Mesodermal cell (in vitro differentiated cells): ENCODE measurements at regions not wholly inside any gene's neighbourhood (a gene's known extent, or its start where the extent isn't known, plus 50 kb on each side); places are given as distances from the start of the nearest gene placed in this dataset.
"Not testable (repeated sequence)": the region's sequence is repeated elsewhere in the genome, so short reads cannot be mapped to it uniquely, and the experiment has no call there.

Experiments used
- H3K27ac ChIP-seq: 2 replicates; pipeline ENCODE4 v1.7.0; 2013; ENCODE audit warnings: mild to moderate bottlenecking, low read depth, low read length, moderate library complexity; ENCODE audit not compliant: severe bottlenecking
- H3K36me3 ChIP-seq: 2 replicates; pipeline ENCODE4 v1.7.1; 2013; ENCODE audit warnings: mild to moderate bottlenecking, low read length, moderate library complexity; ENCODE audit not compliant: control insufficient read depth, insufficient read depth
- H3K4me1 ChIP-seq: one replicate; pipeline ENCODE4 v1.7.1; 2013; ENCODE audit warnings: mild to moderate bottlenecking, low read length; ENCODE audit not compliant: insufficient read depth, control insufficient read depth, poor library complexity, severe bottlenecking
- H3K4me3 ChIP-seq: 2 replicates; pipeline ENCODE4 v1.7.0; 2013; ENCODE audit warnings: low read length, control low read depth, mild to moderate bottlenecking; ENCODE audit not compliant: insufficient read depth, poor library complexity, severe bottlenecking; ENCODE audit errors: extremely low read depth
- H3K9me3 ChIP-seq: 2 replicates; pipeline ENCODE4 v1.7.1; 2013; ENCODE audit warnings: mild to moderate bottlenecking, low read length, moderate library complexity; ENCODE audit not compliant: control insufficient read depth
- WGBS, 2 experiments: methylation state at CpG; one replicate each; pipeline ENCODE4 v1.1.5; 2013; ENCODE audit warnings: missing lambda C conversion rate in 2 of 2; ENCODE audit not compliant: insufficient coverage in 2 of 2; 5-methylcytosine and 5-hydroxymethylcytosine counted together

- no CpG with 5 or more reads among the region's 3 CpGs for WGBS, 2 experiments
- Histone ChIP-seq H3K27ac (no peak overlapping the region), H3K9me3 (no peaks in the 10 kb centered on the region), H3K36me3 (no peaks in the 10 kb centered on the region), H3K4me3 (no peak overlapping the region), H3K4me1 (no peaks in the 10 kb centered on the region)
Observed at GRCh38 chr7:114364151-114364550, 50.5 kb upstream of the FOXP2 start.

- Histone ChIP-seq H3K4me3 (no peak overlapping the region), H3K9me3 (no peaks in the 10 kb centered on the region), H3K4me1 (no peaks in the 10 kb centered on the region), H3K27ac (no peak overlapping the region), H3K36me3 (no peaks in the 10 kb centered on the region)
- WGBS, 2 experiments, result no CpG with 5 or more reads among the region's 1 CpG
Observed at GRCh38 chr7:114363292-114363691, 51.3 kb upstream of the FOXP2 start.

DNA sequence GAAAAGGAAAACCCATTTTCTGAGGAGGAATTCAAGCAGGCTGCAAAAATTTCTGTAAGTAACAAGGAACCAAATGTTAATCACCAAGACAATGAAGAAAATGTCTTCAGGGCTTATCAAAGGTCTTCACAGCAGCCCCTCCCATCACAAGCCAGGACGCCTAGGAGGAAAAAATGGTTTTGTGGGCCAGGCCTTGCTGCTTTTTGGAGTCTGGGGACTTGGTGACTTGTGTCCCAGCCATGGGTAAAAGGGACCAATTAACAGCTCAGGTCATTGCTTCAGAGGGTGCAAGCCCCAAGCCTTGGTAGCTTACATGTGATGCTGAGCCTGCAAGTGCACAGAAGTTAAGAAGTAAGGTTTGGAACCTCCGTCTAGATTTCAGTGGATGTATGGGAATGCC lies 55.7 kb upstream of the FOXP2 start:
- WGBS, 2 experiments, result 78 to 90% methylated on average over 1 to 2 of the region's 2 CpGs
- H3K36me3 ChIP-seq, result no peaks in the 10 kb centered on the region
- no peaks in the 10 kb centered on the region for H3K4me1 ChIP-seq
- no peak overlapping the region for H3K4me3 ChIP-seq
- H3K9me3 ChIP-seq, result no peaks in the 10 kb centered on the region
- no peak overlapping the region for H3K27ac ChIP-seq

DNA sequence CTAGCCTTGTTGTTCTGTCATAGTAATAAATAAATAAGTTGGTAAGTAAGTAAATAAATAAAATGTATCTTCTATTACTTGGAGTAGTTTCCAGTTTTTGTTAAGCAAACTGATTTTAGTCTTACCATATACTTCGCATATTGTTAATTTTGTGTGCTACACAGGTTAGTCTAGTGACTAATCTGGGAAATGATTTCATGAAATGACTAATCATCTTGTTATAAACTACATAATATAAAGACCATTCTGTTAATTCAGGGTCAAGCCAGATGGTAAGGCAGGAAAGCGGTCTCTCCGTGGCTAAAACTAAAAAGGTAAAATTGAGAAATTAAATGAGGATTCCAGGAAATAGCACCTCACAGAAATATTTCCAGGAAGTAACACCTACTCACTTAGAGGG lies 58.5 kb upstream of the FOXP2 start:
- Histone ChIP-seq H3K4me1 (no peaks in the 10 kb centered on the region), H3K36me3 (no peaks in the 10 kb centered on the region), H3K4me3 (no peak overlapping the region), H3K27ac (no peak overlapping the region), H3K9me3 (no peaks in the 10 kb centered on the region)
- no CpG with 5 or more reads among the region's 3 CpGs for whole genome bisulfite sequencing, 2 experiments

DNA sequence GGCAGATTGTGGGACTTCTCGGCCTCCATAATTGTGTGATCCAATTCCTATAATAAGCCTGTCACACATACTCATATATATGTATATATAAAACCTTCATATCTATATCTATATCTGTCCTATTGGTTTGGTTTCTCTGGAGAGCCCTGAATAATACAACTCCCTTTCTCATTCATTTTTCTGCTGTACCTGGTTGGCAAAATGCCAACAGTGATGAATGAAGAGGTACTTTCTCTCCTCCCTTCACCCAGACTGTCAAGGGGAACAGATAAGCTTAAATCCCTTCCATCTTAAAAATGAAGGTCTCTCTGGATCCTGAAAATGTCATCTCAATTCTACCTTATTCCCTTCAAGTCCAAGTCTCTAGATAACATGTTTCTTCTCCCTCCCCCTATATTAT lies 60.3 kb upstream of the FOXP2 start:
- Histone ChIP-seq H3K4me3 (no peak overlapping the region), H3K9me3 (no peaks in the 10 kb centered on the region), H3K27ac (no peak overlapping the region), H3K36me3 (no peaks in the 10 kb centered on the region), H3K4me1 (no peaks in the 10 kb centered on the region)
- no CpG with 5 or more reads among the region's 1 CpG for WGBS, 2 experiments

GRCh38 chr7:114345494-114345893 lies 69.1 kb upstream of the FOXP2 start:
- Histone ChIP-seq H3K36me3 (no peaks in the 10 kb centered on the region), H3K4me3 (no peak overlapping the region), H3K9me3 (no peaks in the 10 kb centered on the region), H3K4me1 (no peaks in the 10 kb centered on the region), H3K27ac (no peak overlapping the region)
- WGBS, 2 experiments, result no CpG with 5 or more reads among the region's 2 CpGs

DNA sequence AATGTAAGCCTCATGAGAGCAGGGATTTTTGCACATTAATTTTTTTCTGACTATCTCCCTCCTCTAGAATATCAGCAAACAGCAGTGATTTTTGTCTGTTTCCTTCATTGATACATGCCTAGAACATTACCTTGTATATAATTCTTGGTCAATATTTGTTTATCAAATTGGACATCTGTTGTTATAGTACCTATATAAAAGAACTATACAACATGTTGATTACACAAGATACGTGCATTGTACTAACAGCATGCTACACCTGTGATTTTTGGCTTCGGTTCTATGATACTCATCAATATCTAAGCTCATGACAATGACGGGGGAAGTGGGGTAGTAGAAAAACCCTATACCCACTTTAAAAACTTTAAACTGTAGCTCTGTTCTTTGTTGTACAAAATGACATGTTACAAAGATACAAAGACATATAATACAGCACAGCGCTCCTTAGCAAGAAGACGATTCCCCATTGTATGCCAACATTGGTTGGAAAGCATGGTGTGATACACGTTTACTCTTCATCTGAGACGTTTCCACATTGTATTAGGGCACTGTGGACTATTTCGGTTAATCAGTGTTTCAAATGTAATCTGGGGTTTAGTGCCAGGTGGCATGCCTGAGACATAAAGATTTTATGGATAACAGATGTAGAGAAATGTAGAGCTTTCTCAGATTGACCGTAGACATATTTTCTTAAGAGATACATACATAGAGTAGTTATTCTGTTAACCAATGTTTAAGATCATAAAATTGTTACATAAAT lies 70.5 kb upstream of the FOXP2 start:
- WGBS, 2 experiments, result 84 to 89% methylated on average over 5 of the region's 9 CpGs
- Histone ChIP-seq H3K36me3 (no peaks in the 10 kb centered on the region), H3K27ac (no peak overlapping the region), H3K9me3 (no peaks in the 10 kb centered on the region), H3K4me3 (no peak overlapping the region), H3K4me1 (no peaks in the 10 kb centered on the region)

- no peaks in the 10 kb centered on the region for H3K36me3 ChIP-seq
- H3K27ac ChIP-seq, result no peak overlapping the region
- no peaks in the 10 kb centered on the region for H3K4me1 ChIP-seq
- 88 to 100% methylated on average over 1 of the region's 1 CpG for WGBS, 2 experiments
- H3K4me3 ChIP-seq, result no peak overlapping the region
- no peaks in the 10 kb centered on the region for H3K9me3 ChIP-seq
Observed at GRCh38 chr7:114342431-114343179, 72.0 kb upstream of the FOXP2 start.

DNA sequence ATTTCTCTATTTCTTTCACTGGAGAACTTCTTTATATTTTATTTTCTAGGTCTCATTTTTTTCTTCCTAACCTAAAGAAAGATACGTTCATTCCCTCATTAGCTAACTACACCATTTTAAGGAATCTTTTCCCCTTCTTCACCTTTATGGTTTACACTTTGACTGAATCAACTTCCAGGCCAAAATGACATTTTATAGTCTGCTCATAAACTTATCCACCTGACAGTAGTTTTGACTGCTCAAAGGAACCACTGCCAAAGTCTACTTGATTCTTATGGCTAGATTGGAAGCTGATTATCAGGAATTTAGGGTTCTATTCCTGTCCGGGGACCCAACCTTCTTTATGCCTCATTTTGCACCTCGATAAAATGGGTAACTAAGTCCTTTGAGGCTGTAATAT lies 73.0 kb upstream of the FOXP2 start:
- H3K36me3 ChIP-seq, result no peaks in the 10 kb centered on the region
- no peak overlapping the region for H3K27ac ChIP-seq
- H3K9me3 ChIP-seq, result no peaks in the 10 kb centered on the region
- no peak overlapping the region for H3K4me3 ChIP-seq
- H3K4me1 ChIP-seq, result no peaks in the 10 kb centered on the region
- 88% methylated on average over 3 of the region's 3 CpGs; no CpG with 5 or more reads in 1 of the 2 experiments for WGBS, 2 experiments

DNA sequence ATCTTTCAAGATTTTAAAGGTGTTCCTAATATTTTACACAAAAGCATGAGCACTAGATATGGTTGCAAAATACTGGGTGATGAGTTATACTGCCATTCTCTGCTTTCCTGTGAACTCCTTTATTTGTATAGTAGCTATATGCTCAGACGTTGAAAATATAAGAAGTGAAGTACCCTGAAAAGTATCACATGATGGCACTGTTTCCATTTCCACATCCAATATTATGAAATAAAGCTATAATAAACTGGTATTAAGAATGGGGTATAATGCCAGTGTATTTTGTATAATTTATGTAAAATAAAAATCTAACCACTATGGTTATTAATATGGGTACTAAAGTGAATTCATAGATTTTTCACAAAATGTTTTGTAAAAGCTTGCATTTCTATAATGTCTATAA lies 79.6 kb upstream of the FOXP2 start:
- no peaks in the 10 kb centered on the region for H3K9me3 ChIP-seq
- no peaks in the 10 kb centered on the region for H3K36me3 ChIP-seq
- H3K4me3 ChIP-seq, result no peak overlapping the region
- H3K4me1 ChIP-seq, result no peaks in the 10 kb centered on the region
- WGBS, 2 experiments, result no CpG with 5 or more reads among the region's 1 CpG
- H3K27ac ChIP-seq, result no peak overlapping the region

DNA sequence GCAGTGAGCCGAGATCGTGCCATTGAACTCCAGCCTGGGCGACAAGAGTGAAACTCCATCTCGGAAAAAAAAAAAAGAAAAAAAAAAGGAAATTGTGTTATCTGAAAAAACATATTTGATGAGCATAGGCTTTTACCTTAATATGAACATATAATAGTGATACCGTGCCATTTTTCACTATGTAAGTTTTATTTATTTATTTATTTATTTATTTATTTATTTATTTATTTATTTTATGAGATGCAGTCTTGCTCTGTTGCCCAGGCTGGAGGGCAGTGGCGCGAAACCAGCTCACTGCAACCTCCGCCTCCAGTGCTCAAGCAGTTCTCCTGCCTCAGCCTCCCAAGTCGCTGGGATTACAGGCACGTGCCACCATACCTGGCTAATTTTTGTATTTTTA lies 85.2 kb upstream of the FOXP2 start:
- not testable (repeated sequence) for H3K36me3 ChIP-seq, H3K27ac ChIP-seq, H3K9me3 ChIP-seq, H3K4me1 ChIP-seq, H3K4me3 ChIP-seq
- WGBS, 2 experiments, result 83 to 100% methylated on average over 2 to 3 of the region's 10 CpGs
